Muscle of back (tissue), 3 donors: ENCODE measurements at regions not wholly inside any gene's neighbourhood (a gene's known extent, or its start where the extent isn't known, plus 50 kb on each side); places are given as distances from the start of the nearest gene placed in this dataset.

ENCODE experiments used
- DNase-seq, 3 donors: peaks; one replicate each; pipeline versions ENCODE4 v3.0.0 to v3.0.0-alpha.2; 2013

DNA sequence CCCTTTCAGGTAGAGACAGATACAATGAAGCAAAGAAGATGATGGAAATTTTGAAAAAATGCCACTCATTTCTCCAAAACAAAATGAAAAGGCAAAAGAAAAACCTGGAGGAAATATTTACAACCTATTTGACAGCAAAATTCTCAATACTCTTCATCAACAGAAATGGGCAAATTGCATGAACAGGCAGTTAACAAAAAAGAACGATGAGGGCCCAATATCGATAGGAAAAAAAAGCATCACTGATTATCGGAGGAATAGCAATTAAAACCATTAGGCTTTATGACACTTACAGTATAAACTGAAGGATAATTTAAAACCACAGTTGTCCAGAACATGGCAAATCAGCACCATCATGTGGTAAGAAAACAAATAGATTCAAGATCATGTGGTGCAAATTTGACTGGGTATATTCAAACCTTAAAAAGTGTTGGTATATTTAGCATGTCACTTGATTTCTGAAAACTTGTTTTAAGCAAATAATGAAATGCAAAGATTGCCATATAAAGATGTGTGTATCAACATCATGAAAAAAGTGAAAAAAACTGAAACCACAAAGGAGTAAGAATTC lies 222.9 kb downstream of the BRD1 start:
- DNase-seq = no peak

DNA sequence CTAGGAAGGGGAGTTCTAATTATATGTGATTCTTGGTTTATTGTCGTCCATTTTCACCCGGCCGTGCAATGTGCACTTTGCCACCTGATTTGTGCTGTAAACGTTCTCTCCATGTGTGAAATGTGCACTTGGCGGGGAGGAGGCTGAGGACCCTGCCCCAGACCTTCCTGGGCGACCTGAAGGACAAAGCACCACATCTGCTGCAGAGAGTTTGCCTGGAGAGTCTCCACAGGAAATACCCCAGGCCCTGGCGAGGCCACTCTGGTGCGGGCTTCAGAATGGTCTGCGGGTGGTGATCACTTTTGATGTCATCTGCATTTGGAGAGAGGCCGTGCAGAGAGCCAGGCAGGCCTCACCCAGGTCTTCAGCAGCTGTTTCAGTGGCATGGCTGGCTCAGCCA lies 224.7 kb downstream of the BRD1 start:
- no peak for DNase-seq

DNA sequence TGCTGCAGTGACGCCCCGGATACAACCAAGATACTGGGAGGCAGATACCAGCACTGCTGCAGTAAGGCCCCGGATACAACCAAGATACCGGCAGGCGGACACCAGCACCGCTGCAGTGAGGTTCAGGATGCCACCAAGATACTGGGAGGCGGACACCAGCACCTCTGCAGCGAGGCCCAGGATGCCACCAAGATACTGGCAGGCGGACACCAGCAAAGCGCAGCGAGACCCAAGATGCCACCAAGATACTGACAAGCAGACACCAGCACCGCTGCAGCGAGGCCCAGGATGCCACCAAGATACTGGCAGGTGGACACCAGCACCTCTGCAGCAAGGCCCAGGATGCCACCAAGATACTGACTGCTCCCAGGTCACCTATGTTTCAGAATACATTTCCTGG lies 225.2 kb downstream of the BRD1 start:
- DNase-seq = no peak

DNA sequence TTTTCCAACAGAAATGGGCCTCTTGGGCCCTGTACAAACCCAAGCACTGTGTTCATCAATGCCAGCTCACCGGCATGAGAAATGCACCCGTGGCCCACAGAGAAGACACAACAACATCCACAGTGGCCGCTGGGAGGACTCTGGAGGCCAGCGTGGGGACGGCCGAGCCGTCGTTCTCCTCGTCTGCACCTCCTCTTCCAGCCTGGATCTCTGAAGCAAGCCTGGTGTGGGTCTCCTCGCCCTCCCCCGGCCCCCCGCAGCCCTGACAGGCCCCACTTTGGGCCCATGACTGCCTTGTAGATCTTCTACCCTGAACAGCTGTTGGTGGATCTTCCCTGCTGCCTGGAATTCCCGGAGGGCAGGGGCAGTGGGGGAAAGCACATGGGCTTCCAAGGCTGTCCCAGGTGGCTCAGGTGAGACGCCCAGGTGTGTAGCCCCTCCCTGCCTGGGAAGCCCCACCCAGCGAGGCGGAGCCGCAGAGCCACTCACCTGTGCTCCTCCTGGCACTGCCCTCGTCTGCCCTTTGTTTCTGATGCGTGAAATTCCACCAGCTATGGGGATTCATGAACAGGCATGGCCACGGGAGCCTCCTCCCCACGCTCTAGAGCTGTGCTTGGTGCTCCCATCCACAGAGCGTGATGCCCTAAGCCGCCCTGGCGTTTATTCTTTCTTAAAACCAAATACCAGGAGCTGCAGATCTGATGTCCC lies 225.9 kb downstream of the BRD1 start:
- DNase-seq = no peak

DNA sequence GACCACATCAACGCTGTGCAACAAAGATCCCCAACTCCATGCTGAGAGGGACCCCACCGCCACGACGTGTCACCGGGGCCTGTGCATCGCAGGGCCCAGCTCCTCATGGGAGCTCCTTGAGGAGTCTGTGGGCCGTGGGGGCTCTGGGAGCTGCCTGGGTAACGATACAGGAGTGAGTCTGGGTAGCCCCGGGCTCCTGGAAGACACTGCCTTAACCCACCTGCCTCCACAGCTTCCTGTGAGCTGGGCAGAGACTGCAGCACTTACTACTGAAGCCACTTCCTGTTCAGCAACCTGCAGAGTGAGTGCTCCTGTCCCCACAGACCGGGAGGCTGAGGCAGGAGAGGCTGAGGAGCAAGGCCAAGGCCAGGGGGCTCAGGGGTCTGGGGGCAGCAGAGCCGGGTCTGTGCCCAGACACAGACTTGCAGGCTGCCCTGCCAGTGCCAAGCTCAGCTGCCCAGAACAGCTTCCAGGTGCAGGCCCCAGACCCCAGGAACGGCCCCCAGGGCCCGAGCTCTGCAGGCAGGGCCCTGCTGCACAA lies 226.7 kb downstream of the BRD1 start:
- no peak for DNase-seq

DNA sequence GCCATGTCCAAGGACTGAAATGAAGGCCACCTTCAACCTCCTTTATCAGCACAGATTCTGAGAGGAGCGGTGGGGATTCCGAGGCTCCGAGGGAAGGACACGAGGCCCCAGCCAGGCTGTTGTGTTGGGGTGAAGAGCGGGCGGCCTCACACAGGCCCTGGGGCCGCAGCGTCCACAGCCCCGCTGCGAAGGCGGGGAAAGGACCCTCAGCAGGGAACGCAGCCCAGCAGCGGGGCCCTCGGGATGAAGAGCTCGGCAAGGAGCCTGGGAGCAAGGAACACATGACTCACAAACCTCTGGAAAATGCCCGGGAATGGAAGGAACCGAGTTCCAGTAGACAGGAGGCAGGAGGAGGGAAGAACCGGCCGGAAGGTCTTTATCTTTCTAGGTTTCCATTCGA lies 227.2 kb downstream of the BRD1 start:
- peak in 2 of 3 donors; percentile 57 to 72 for DNase-seq

DNA sequence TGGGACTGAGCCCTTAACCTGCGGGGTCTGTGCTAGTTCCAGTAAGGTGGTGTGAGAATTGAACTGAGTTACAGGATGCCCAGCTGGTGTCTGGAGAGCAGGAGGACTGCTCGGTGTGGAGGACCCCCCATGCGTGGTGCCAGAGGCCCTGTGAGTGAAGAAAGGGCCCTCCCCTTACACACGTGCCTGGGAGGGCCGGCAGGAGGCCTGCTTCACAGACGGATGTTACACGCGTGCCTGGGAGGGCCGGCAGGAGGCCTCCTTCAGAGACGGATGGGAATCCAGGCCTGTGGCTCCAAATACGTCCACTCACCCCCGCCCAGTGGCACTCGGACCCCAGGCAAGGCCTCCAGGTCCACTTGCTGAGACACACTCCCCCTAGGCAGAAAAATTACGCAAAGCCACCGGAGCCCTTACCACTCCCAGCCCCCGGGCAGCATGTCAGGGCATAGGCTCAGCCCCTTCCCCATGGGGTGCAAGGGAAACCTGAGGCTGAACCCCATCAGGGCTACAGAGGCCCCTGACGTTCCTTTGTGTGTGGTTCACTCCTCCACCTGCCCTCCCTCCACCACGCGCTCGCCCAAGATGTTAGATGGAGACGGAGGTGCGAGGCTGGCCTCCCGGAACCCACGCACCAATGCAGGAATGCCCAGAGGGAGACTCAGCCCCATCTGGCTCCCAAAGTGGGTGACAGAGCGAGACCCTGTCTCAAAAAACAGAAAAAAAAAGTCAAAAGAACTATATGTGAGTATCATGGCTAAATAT lies 227.8 kb downstream of the BRD1 start:
- no peak for DNase-seq

DNA sequence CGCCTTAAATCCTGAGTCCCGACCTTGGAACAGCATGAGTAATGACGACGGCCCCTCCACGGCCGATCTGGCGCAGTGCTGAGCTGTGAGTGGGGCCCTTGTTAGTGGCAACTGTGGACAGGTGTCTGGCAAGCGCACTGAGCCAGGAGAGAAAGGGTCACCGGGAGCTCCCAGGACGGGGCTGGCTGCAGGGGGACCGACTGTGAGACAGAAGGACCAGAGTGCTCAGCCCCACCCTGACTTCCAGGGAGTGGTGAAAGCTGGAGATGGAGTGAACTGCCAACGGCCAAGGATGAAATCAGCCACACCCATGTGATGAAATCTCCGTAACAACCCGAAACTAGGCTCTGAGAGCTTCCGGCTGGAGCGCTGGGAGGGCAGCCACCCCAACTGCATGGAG lies 228.6 kb downstream of the BRD1 start:
- DNase-seq = no peak

DNA sequence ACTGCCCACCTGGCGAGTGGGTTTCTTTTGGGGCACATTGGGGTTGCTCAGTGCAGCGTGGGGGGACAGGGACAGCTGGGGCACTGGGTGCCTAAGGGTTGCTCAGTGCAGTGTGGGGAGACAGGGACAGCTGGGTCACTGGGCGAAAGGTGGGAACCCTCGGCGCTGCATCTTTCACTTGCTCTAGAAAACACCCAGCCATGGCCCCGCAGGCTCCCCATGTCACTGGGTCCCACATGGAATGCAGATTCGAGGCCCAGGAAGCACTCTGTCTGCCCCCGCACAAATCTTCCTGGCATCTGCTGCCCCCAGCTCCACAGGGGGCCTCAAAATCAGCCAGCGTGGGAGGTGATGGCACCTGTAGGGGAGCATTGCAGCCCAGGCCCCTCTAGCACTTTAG lies 229.3 kb downstream of the BRD1 start:
- DNase-seq = no peak

DNA sequence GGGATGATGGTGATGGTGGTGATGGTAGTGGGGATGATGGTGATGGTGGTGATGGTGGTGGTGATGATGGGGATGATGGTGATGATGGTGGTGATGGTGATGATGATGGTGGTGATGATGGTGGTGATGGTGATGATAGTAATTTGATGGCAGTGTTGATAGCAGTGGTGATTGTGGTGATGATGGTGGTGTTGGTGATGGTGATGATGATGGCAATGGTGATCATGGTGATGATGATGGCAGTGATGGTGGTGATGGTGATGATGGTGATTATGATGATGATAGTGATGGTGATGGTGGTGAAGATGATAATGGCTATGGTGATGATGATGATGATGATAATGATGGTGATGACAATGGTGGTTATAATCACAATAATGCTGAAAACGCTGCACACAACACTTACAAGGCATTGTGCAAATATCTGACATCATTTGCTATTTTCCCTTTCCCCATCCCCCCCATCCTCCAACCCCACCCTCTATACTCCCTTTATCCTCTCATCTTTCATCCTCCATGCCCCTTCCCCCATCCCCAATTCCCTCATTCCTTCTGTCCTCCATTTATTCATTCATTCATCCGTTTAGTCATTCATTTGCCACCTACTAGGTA lies 230.1 kb downstream of the BRD1 start:
- no peak for DNase-seq

DNA sequence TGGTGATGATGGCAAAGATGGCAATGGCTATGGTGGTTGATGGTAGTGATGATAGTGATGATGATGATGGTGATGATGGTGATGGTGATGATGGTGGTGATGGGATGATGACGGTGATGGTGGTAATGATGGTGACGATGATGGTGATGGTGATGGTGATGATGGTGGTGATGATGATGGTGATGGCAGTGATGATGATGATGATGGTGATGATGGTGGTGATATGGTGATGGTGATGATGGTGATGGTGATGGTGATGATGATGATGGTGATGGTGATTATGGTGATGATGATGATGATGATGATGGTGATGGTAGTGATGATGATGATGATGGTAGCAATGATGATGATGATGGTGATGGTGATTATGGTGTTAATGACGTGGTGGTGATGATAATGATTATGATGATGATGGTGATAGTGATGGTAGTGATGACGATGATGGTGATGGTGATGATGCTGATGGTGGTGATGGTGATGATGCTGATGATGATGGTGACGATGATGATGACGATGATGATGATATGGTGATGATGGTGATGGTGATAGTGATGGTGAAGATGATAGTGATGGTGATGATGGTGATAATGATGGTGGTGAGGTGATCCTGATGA lies 232.1 kb downstream of the BRD1 start:
- DNase-seq = no peak

DNA sequence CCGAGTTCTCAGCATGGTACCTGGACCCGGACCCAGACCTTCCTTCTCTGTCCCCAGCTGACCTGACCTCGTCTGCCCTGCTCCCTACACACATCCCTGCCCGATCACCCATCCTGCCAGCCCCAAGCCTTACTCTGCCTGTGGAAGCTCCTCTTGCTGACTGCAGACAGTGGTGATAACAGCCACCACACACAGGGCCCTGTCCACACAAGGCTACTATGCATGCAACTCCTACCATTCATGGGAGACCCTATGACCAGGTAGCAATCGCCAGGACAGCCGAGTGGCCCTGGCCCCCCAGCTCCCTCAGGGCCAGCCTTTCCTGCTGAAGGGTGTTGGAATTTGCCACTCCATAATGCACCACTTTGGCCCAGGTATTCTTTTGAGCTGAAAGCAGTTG lies 233.6 kb downstream of the BRD1 start:
- no peak for DNase-seq

DNA sequence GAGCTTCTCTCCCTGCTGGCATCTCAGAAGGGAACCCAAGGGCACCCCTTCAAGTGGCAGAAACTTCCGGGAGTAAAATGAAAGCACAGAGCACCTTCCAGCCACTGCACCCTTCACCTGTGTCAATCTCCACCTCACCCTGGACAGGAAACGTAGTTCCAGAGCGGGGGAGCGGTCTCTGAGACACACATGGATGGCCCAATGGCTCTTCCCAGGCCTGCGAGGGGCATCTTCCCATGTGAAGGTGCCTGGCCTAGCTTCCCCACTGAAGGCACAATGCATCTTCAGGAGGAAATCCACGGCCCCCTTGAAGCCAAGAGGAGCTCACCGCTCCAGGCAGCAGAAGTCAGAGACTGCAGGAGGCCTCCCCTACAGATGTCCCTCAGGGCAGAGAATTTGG lies 234.2 kb downstream of the BRD1 start:
- no peak for DNase-seq

DNA sequence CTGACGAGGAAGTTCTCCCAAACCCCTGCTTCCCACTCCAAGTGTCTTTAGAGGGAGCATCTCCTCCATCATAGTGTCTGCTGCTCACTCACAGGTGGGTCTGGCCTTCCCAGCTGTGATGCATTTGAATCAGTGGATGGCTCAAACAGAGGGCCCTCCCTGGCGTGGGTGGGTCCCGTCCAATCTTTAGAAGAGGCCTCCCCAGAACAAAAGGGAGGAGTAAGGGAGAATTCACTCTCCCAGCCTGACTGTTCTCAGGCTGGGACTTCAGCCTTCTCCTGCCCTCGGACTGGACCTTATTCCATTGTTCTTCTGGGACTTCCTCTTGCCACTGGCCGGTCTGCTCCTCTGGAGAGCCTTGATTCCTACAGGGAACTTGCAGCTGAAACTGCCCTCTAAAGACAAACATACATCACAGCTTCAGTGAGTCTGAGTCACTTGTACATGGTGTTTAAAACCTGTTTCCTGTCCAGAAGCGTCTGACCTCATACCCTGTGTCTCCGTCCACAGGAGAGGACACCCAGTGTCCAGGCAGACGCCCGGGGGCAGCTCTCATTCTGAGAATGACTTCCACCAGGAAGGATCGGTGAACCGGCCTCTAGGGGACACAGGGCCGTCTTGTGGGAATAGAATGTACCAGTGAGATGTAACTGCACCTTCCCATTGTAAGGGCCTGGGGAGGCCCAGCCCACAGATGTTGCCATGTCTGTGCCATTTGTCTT lies 234.7 kb downstream of the BRD1 start:
- DNase-seq = no peak

DNA sequence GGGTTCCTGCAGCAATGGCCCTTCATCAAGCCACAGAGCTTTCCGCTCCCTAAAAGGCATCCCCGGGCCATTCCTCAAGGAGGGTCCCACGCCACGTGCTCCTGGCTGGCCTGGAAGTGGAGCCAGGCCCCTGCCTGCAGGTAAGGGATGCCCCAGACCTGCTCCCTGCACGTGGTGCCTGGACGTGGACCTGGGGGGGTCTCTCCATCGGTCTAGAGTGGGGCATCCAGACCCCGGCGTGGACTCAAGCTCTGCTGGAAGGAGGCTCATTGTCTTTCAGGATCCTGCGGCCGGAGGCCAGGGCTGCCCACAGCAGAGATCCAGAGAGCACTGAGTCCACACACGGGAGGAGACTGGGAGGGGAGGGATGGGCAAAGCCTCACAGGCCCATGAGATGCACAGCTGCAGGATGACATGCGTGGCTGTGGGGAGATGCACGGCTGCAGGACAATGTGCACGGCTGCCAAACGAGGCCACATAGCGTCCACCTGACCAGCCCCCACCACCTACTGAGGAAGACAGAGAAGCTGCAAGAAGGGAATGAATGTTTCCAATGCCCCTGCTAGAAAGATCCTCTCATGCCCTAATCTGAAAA lies 236.7 kb downstream of the BRD1 start:
- no peak for DNase-seq

DNA sequence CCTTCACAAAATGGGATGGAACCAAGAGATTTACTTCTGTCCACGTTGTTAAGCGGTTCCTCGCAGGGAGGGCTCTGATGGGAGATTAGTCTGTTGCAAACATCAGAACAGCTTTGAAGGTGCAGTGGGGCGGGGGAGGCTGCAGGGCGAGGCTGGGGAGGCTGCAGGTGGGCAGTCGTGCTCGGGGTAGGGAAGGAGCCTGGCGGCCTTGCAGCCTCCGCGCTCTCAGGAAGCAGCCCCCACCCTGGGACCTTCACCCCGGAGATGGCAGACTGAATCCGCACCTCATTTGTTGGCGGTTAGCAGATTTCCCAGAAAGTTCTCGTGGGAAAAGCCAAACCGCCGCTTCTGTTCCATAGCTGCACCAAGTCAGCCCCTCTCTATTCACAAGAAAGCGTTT lies 237.3 kb downstream of the BRD1 start:
- DNase-seq = no peak

DNA sequence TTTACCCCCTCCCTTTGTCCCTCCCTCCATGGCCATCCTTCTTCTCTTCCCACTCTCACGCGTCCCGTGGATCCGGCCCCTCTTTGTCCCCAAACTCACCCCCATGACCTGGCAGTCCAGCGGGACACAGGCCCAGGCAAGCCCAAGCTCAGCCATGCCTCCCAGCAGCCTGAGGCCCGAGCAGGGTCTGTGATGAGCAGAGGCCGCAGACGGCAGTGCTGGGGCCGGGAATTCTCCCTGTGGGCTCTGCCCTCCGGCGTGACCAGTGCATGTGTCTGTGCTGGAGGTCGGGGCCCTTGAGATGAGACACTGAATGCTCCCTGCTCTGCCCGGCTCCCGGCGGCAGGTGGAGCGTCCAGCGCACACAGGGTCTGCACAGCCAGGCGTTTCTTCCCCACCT lies 237.9 kb downstream of the BRD1 start:
- no peak for DNase-seq

DNA sequence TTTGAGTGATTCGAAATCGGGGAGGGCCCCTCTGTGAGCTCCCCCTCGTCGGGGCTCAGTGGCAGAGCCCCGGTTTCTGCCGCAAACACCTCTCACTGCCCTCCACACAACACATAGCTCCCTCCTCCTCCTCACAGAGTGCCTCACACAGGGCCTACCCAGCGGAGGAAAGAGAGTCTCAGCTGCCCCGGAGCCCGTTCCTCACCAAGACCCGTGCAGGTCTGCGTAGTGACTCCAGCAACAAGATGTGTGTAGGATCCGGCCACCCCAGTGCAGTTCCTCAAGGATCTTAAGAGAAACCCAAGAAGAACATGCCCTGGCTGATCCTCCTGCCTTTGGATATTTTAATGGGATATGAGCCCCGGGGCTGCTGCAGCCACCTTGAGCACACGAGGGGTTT lies 238.4 kb downstream of the BRD1 start:
- DNase-seq = no peak

DNA sequence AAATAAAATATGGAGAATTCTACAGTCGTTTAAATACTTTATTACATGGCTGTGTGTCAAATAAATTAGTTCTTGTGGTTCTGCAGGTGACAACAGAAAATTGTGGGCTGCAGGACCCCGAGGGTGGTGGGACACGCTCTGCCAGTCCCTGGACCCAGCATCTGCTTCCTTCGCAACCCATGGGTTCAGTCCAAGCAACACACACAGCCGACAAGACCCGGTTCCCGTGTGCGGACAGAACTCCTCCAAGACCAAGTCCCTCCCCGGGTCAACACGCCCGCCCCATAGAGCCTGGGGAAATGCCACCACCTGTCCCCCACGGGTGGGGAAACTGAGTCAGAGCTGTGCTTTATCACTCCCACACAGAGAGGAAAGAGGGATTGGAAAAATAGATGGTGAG lies 238.9 kb downstream of the BRD1 start:
- DNase-seq = no peak

DNA sequence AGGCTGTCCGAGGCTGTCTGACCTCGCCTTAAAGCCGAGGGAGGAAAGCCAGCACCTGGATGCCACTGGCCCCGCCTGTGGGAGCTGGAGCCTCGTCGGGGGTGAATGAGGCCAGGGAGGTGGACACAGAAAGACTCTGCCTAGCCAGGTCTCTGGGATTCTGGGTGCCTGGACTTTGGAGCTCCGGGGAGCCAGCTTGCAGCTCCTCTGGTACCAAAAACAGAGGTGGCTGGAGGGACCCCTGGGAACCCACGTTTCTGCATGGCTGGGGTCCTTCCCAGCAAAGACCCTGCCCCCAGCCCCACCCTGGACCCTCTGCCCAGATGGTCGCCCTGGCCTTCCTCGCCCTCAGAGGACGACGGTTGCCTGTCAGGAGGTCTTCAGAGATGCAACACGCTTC lies 239.7 kb downstream of the BRD1 start:
- DNase-seq = no peak

DNA sequence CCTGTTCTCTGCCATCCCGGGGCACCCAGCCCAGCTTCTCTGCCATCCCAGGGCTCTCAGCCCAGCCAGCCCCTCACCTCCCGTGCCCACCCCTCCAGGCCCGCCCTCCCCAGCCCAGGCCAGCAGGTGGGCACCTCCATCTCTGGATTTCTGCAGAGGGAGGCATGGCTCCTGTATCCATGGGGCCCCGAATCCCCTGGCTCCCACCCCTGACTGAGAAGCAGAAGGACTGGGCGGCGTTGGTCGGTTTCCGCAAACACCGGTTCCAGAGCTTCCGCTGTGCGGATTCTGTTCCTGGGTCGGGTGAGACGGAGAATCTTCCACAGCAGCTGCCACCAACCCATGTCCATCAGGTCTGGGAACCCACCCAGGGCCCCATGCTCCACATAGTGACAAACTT lies 240.3 kb downstream of the BRD1 start:
- DNase-seq = no peak
